SK-N-SH (cell line): ENCODE measurements at regions not wholly inside any gene's neighbourhood (a gene's known extent, or its start where the extent isn't known, plus 50 kb on each side); places are given as distances from the start of the nearest gene placed in this dataset.

Source experiments
- CTCF ChIA-PET: fragments of 300-600, 350-600 bp; formaldehyde crosslinking; extraction: SDS; loops from one replicate; lab custom pipeline; 2021; lab: Yijun Ruan, JAX
- POLR2A ChIA-PET: fragments of 350-600 bp; sonication (Branson Sonifier 250); formaldehyde crosslinking; extraction: SDS; loops from one replicate; lab custom pipeline; 2020; ENCODE audit warnings: antibody characterized with exemption, inconsistent platforms; lab: Yijun Ruan, JAX
- DNase-seq: peaks from one replicate; pipeline ENCODE4 v3.0.0; 2012
- H2AFZ ChIP-seq: fragments of 200-600 bp; sonication (generic); 2 replicates; pipeline ENCODE4 v1.8.1; 2016; ENCODE audit warnings: antibody characterized with exemption, mild to moderate bottlenecking, low read depth
- H3F3A ChIP-seq: fragments of 200-600 bp; sonication (generic); replicated peaks from 2 replicates; pipeline ENCODE3; 2016; ENCODE audit warnings: antibody characterized with exemption, mild to moderate bottlenecking; ENCODE audit not compliant: insufficient read depth
- H3K27ac ChIP-seq, 2 experiments: fragments of 200-500 bp in 1 of 2; fragments of 200-600 bp in 1 of 2; sonication (Bioruptor generic) in 1 of 2; sonication (generic), shearing (Covaris generic) in 1 of 2; 2 replicates each; pipeline versions ENCODE4 v1.5.1 to v1.6.1; 2014 to 2016; ENCODE audit warnings: low read depth in 2 of 2, inconsistent platforms in 1 of 2, low read length in 1 of 2, mild to moderate bottlenecking in 1 of 2, mixed read lengths in 1 of 2
- H3K27me3 ChIP-seq: fragments of 200-600 bp; sonication (generic), shearing (Covaris generic); 2 replicates; pipeline ENCODE4 v1.6.1; 2016; ENCODE audit warnings: mixed run types; ENCODE audit not compliant: insufficient read depth
- H3K36me3 ChIP-seq, 2 experiments: fragments of 200-500 bp in 1 of 2; fragments of 200-600 bp in 1 of 2; sonication (Bioruptor generic) in 1 of 2; sonication (generic) in 1 of 2; replicated peaks in 1 of 2; 2 replicates each; pipeline versions ENCODE3 to v1.5.1; 2014 to 2016; ENCODE audit warnings: low read length in 1 of 2, mild to moderate bottlenecking in 1 of 2; ENCODE audit not compliant: insufficient read depth in 2 of 2, control insufficient read depth in 1 of 2
- H3K4me1 ChIP-seq, 2 experiments: fragments of 200-500 bp in 1 of 2; fragments of 200-600 bp in 1 of 2; sonication (Bioruptor generic) in 1 of 2; sonication (generic), shearing (Covaris generic) in 1 of 2; 2 replicates each; pipeline versions ENCODE4 v1.5.1 to v1.6.1; 2014 to 2016; ENCODE audit warnings: low read depth in 1 of 2, low read length in 1 of 2, mixed run types in 1 of 2; ENCODE audit not compliant: insufficient read depth in 2 of 2, control insufficient read depth in 1 of 2
- H3K4me2 ChIP-seq: fragments of 200-600 bp; sonication (generic), shearing (Covaris generic); 2 replicates; pipeline ENCODE4 v1.6.1; 2017; ENCODE audit warnings: mixed run types
- H3K4me3 ChIP-seq, 2 experiments: fragments of 200-500 bp in 1 of 2; fragments of 200-600 bp in 1 of 2; sonication (Bioruptor generic) in 1 of 2; sonication (generic), shearing (Covaris generic) in 1 of 2; 2 replicates each; pipeline versions ENCODE4 v1.5.1 to v1.8.1; 2014 to 2016; ENCODE audit warnings: low read depth in 2 of 2, inconsistent platforms in 1 of 2, low read length in 1 of 2, mild to moderate bottlenecking in 1 of 2, mixed read lengths in 1 of 2, moderate library complexity in 1 of 2
- H3K79me2 ChIP-seq: fragments of 200-600 bp; sonication (generic); 2 replicates; pipeline ENCODE4 v1.8.1; 2017; ENCODE audit warnings: mild to moderate bottlenecking; ENCODE audit not compliant: insufficient read depth
- H3K9ac ChIP-seq: fragments of 200-600 bp; sonication (generic); 2 replicates; pipeline ENCODE4 v1.6.1; 2017; ENCODE audit warnings: mixed run types
- H3K9me2 ChIP-seq: fragments of 200-600 bp; sonication (generic); 2 replicates; pipeline ENCODE4 v1.6.1; 2017; ENCODE audit warnings: mixed run types
- H3K9me3 ChIP-seq: fragments of 200-600 bp; sonication (generic); 2 replicates; pipeline ENCODE4 v1.6.1; 2017; ENCODE audit warnings: mixed run types, mild to moderate bottlenecking, moderate library complexity
- H4K20me1 ChIP-seq: fragments of 200-600 bp; sonication (generic); 2 replicates; pipeline ENCODE4 v1.6.1; 2017; ENCODE audit warnings: mild to moderate bottlenecking, mixed run types; ENCODE audit not compliant: insufficient read depth
- CTCF ChIP-seq: fragments of 200-600 bp; sonication (generic); IDR thresholded peaks from 2 replicates; pipeline ENCODE4 v1.6.1; 2017; ENCODE audit warnings: antibody characterized with exemption, mild to moderate bottlenecking, moderate library complexity
- ELF1 ChIP-seq: IDR thresholded peaks from 2 replicates; pipeline ENCODE4 v1.4.0; 2012
- EZH2phosphoT487 ChIP-seq: fragments of 200-600 bp; sonication (generic); IDR thresholded peaks from 2 replicates; pipeline ENCODE4 v1.6.1; 2017; ENCODE audit warnings: low read depth, mixed run types, mild to moderate bottlenecking, antibody characterized with exemption, moderate library complexity, borderline replicate concordance
- FOXJ3 ChIP-seq: sonication (generic); formaldehyde crosslinking; IDR thresholded peaks from 2 replicates; pipeline ENCODE4 v1.5.1; 2020; ENCODE audit warnings: mild to moderate bottlenecking, missing genetic modification reagents
- GABPA ChIP-seq: IDR thresholded peaks from 2 replicates; pipeline ENCODE4 v1.4.0; 2012; ENCODE audit warnings: low read depth, mild to moderate bottlenecking
- MXI1 ChIP-seq: IDR thresholded peaks from 2 replicates; pipeline ENCODE4 v1.6.1; 2012; ENCODE audit warnings: mild to moderate bottlenecking, low read depth, low read length, improper control_type of control experiment
- NFIC ChIP-seq: IDR thresholded peaks from 2 replicates; pipeline ENCODE4 v1.4.0; 2012; ENCODE audit warnings: borderline replicate concordance
- PBX3 ChIP-seq: IDR thresholded peaks from 2 replicates; pipeline ENCODE4; 2012
- POLR2AphosphoS5 ChIP-seq: IDR thresholded peaks from 2 replicates; pipeline ENCODE4 v1.6.1; 2012; ENCODE audit warnings: low read depth, low read length
- RFX5 ChIP-seq: IDR thresholded peaks from 2 replicates; pipeline ENCODE4 v1.6.1; 2012; ENCODE audit warnings: mild to moderate bottlenecking, improper control_type of control experiment, low read length
- SIN3A ChIP-seq: IDR thresholded peaks from 2 replicates; pipeline ENCODE4 v1.6.1; 2012; ENCODE audit warnings: low read depth, mild to moderate bottlenecking, low read length, moderate library complexity, borderline replicate concordance
- SMC3 ChIP-seq: IDR thresholded peaks from 2 replicates; pipeline ENCODE4 v1.6.1; 2012; ENCODE audit warnings: low read depth, low read length, improper control_type of control experiment
- TAF1 ChIP-seq: IDR thresholded peaks from 2 replicates; pipeline ENCODE4 v1.6.1; 2012; ENCODE audit warnings: low read depth, mild to moderate bottlenecking, low read length, moderate library complexity, borderline replicate concordance
- TCF12 ChIP-seq: IDR thresholded peaks from 2 replicates; pipeline ENCODE4 v1.4.0; 2012
- TEAD4 ChIP-seq: IDR thresholded peaks from 2 replicates; pipeline ENCODE4 v1.4.0; 2012; ENCODE audit warnings: mild to moderate bottlenecking, borderline replicate concordance; ENCODE audit not compliant: insufficient read depth
- YY1 ChIP-seq: IDR thresholded peaks from 2 replicates; pipeline ENCODE4 v1.4.0; 2012; ENCODE audit warnings: low read depth, mild to moderate bottlenecking
- WGBS: methylation state at CpG from one replicate; pipeline ENCODE4 v1.1.6; 2017; ENCODE audit warnings: low lambda C conversion rate; 5-methylcytosine and 5-hydroxymethylcytosine counted together
- TF ChIP-seq, protein P1 (sequence below): IDR thresholded peaks from 2 replicates; pipeline ENCODE4 v1.6.1; 2012; ENCODE audit warnings: mild to moderate bottlenecking, low read depth, low read length, moderate library complexity
- TF ChIP-seq, protein P2 (sequence below): IDR thresholded peaks from 2 replicates; pipeline ENCODE4 v1.4.0; 2012; ENCODE audit warnings: low read depth
- TF ChIP-seq, protein P3 (sequence below): fragments of 150-350 bp; IDR thresholded peaks from 2 replicates; pipeline ENCODE4 v1.6.1; 2017; ENCODE audit warnings: antibody characterized with exemption, low read length, low read depth, borderline replicate concordance
- TF ChIP-seq, protein P4 (sequence below): fragments of 150-350 bp; IDR thresholded peaks from 2 replicates; pipeline ENCODE4 v1.6.1; 2016; ENCODE audit warnings: mild to moderate bottlenecking, low read depth, low read length

DNA sequence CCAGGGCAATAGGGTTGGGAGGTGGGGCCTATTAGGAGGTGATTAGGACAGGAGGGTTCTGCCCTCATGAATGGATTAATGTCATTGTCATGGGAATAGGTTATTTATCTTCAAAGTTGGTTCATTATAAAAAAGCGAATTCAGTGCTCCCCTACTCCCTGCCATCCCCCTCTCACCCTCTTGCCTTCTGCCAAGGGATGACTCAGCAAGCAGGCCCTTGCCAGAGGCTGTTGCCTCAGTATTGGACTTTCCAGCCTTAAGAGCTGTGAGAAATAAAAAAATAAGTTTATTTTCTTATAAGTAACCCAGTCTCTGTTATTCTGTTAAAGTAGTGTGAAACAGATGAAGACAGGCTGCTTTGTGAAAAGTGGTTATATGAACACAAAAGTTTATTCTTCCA, 381.1 kb upstream of the ZFP64 start (continued):
- TF ChIP-seq, protein P1, sequence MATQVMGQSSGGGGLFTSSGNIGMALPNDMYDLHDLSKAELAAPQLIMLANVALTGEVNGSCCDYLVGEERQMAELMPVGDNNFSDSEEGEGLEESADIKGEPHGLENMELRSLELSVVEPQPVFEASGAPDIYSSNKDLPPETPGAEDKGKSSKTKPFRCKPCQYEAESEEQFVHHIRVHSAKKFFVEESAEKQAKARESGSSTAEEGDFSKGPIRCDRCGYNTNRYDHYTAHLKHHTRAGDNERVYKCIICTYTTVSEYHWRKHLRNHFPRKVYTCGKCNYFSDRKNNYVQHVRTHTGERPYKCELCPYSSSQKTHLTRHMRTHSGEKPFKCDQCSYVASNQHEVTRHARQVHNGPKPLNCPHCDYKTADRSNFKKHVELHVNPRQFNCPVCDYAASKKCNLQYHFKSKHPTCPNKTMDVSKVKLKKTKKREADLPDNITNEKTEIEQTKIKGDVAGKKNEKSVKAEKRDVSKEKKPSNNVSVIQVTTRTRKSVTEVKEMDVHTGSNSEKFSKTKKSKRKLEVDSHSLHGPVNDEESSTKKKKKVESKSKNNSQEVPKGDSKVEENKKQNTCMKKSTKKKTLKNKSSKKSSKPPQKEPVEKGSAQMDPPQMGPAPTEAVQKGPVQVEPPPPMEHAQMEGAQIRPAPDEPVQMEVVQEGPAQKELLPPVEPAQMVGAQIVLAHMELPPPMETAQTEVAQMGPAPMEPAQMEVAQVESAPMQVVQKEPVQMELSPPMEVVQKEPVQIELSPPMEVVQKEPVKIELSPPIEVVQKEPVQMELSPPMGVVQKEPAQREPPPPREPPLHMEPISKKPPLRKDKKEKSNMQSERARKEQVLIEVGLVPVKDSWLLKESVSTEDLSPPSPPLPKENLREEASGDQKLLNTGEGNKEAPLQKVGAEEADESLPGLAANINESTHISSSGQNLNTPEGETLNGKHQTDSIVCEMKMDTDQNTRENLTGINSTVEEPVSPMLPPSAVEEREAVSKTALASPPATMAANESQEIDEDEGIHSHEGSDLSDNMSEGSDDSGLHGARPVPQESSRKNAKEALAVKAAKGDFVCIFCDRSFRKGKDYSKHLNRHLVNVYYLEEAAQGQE: no peak
- no peak for TF ChIP-seq YY1
- no peak for TF ChIP-seq TCF12
- TF ChIP-seq RFX5: no peak
- TF ChIP-seq, protein P2, sequence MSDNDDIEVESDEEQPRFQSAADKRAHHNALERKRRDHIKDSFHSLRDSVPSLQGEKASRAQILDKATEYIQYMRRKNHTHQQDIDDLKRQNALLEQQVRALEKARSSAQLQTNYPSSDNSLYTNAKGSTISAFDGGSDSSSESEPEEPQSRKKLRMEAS: no peak
- TF ChIP-seq NFIC: no peak
- TF ChIP-seq SIN3A: no peak
- no peak for TF ChIP-seq EZH2phosphoT487
- TF ChIP-seq CTCF: no peak
- no peak for TF ChIP-seq GABPA

GRCh38 chr20:52569201-52569600, 377.6 kb upstream of the ZFP64 start:
- WGBS: 61% methylated on average over 3 of the region's 3 CpGs
- H3K4me3 ChIP-seq: no peak overlapping the region
- no peaks in the 10 kb centered on the region for H3K4me1 ChIP-seq
- H3K4me2 ChIP-seq: no peak overlapping the region
- no peaks in the 10 kb centered on the region for H3K9me2 ChIP-seq
- DNase-seq: no peak
- H3K9me3 ChIP-seq: no peaks in the 10 kb centered on the region
- no peaks in the 10 kb centered on the region for H4K20me1 ChIP-seq
- no peaks in the 10 kb centered on the region for H3K79me2 ChIP-seq
- H3K9ac ChIP-seq: no peak overlapping the region
- ChIA-PET POLR2A (no interaction called here), CTCF (no interaction called here)
- H3K27me3 ChIP-seq: no peaks in the 10 kb centered on the region
- H2AFZ ChIP-seq: no peak overlapping the region
- H3K36me3 ChIP-seq: no peaks in the 10 kb centered on the region
- no peaks in the 10 kb centered on the region for H3F3A ChIP-seq
- H3K27ac ChIP-seq: no peak overlapping the region
- TF ChIP-seq TEAD4: no peak
- TF ChIP-seq, protein P1: no peak
- TF ChIP-seq, protein P3, sequence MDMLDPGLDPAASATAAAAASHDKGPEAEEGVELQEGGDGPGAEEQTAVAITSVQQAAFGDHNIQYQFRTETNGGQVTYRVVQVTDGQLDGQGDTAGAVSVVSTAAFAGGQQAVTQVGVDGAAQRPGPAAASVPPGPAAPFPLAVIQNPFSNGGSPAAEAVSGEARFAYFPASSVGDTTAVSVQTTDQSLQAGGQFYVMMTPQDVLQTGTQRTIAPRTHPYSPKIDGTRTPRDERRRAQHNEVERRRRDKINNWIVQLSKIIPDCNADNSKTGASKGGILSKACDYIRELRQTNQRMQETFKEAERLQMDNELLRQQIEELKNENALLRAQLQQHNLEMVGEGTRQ: no peak
- TF ChIP-seq ELF1: no peak
- no peak for TF ChIP-seq POLR2AphosphoS5
- TF ChIP-seq, protein P4, sequence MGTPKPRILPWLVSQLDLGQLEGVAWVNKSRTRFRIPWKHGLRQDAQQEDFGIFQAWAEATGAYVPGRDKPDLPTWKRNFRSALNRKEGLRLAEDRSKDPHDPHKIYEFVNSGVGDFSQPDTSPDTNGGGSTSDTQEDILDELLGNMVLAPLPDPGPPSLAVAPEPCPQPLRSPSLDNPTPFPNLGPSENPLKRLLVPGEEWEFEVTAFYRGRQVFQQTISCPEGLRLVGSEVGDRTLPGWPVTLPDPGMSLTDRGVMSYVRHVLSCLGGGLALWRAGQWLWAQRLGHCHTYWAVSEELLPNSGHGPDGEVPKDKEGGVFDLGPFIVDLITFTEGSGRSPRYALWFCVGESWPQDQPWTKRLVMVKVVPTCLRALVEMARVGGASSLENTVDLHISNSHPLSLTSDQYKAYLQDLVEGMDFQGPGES: no peak
- no peak for TF ChIP-seq TAF1
- TF ChIP-seq MXI1: no peak
- no peak for TF ChIP-seq NFIC
- no peak for TF ChIP-seq SMC3
- no peak for TF ChIP-seq SIN3A
- TF ChIP-seq PBX3: no peak
- no peak for TF ChIP-seq FOXJ3 (CRISPR knock-in tag)
